Muscle of back (tissue), 3 donors: ENCODE measurements at regions not wholly inside any gene's neighbourhood (a gene's known extent, or its start where the extent isn't known, plus 50 kb on each side); places are given as distances from the start of the nearest gene placed in this dataset.
"Not testable (repeated sequence)": the region's sequence is repeated elsewhere in the genome, so short reads cannot be mapped to it uniquely, and the experiment has no call there.

ENCODE experiments used
- DNase-seq, 3 donors: peaks; one replicate each; pipeline versions ENCODE4 v3.0.0 to v3.0.0-alpha.2; 2013

DNA sequence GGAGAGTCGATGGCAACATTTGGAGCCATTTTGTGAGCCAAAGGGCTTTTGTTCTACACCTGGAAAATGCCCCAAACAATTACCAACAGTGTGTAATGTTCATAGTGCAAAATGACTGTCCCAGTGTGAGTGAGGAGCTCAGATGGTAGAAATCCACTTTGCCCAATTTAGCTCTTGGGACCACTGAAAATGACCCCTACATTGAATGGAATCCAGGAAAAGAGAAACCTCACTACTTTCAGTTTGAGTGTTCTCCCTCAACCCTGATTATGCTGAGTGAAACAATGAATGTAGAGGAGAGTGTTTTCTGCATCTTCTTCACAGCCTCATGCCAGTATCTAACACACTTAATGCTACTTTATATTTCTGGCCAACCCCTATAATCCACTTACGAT lies 84.9 kb upstream of the NRN1 start:
- DNase-seq = no peak

DNA sequence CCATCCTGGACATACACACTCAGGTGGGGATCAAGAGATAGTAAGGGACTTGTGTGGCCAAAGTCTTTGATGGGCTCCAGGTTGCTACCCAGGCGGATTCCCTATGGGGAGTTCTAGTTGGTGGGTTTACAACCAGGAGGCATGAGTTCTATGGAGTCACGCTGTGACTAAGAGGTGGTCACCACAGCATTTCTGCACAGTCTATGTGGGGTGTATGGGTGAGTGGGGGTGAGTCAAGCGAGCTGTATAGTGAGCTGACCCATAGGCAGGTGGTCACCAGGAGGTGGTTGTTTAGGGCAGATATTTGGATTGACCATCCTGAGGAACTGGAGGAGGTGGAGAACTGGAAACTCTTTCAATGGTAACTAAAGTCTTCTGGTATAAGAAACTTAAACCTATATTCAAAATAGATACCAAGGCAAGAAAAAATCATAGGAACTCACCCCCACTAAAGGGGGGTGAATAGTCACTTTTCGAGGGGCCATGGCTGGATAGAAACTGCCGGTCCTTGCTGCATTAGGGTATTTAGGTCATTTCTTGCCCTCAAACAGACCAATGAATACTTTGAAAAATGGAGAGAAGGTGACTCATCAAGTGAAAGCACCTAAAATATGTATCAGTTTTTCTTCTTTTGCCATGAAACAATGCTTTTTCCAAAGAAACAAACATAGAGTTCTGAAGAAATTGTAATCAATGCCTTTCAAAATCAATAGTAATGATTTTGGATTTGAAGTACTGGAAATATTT lies 84.3 kb upstream of the NRN1 start:
- no peak for DNase-seq

DNA sequence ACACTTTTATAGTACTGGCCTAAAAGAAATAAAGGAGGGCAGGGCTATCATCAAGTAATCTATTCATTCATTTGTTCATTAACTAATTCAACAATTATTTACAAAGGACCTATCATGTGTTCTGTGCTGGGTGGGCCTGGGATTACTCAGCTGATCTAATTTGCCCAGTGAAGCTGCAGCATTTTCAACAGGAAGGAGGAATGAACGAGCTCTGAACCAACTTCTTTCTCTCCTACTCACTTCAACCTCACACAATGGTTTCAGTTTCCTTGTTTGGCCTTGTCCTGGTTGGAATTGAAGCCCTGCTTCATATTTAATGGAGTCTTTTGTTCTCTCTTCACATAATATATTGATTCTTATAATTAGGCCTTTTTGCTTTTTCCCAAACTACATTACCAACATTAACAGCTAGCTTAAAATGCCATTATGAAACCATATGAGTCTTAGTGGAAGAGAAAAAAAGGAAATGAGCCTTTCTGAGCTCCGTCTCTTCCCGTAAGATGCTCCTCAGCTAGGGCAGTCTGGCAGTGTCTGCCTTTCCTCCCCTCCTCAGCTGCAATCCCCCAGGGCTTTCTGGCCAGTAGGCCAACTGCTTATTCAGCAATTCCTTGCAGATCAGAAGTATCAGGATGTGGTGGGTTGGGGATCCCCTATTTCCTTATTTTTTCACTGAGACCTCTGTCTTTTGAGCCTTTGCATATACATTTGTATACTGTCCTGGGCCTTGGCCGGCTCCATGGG lies 79.4 kb upstream of the NRN1 start:
- DNase-seq = peak in 1 of 3 donors; percentile 10

DNA sequence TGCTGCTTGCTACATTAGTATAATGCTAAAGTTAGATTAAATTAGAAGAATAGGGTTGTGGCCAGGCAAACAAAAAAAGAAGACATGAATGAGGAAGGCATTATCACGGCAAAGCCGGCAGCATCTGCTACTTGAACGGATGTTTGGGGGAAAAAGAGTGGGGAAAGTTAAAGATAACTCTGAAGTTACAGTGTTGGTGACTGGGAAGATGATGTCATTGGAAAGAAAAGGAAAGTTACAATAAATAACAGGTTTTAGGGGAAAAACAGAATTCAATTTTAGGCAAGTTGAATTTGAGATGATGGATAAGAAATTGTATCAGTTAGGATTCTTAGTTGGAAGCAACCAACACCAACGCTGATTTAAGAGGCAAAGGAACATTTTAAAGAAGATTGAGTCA lies 74.2 kb upstream of the NRN1 start:
- no peak for DNase-seq

DNA sequence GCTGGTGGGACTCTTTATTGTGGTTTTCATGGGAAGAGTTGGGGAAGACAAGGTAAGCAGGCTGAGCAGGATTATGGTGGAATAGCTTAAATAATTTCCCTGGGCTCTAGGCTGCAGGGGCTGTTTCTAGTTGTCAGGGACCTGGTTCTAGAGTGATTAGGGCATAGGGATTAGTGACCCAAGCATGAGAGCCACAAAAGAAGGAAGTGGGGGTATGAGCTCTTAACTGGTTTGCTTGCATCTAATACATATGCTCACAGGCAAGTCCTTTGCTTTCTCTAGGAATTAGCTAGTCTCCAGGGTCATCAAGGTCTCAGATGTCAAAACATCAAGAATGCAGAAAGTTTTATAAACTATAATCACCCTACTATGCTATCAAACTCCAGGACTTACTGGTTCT lies 67.5 kb upstream of the NRN1 start:
- no peak for DNase-seq

DNA sequence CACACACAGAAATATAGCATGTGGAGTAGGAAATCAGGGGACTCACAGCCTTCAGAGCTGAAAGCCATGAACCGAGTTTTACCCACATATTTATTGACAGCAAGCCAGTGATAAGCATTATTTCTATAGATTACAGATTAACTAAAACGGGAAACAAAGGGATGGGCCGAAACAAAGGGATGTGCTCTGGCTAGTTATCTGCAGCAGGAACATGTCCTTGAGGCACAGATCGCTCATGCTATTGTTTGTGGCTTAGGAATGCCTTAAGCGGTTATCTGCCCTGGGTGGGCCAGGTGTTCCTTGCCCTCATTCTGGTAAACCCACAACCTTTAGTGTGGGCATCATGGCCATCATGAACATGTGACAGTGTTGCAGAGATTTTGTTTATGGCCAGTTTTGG lies 61.4 kb upstream of the NRN1 start:
- not testable (repeated sequence) for DNase-seq

DNA sequence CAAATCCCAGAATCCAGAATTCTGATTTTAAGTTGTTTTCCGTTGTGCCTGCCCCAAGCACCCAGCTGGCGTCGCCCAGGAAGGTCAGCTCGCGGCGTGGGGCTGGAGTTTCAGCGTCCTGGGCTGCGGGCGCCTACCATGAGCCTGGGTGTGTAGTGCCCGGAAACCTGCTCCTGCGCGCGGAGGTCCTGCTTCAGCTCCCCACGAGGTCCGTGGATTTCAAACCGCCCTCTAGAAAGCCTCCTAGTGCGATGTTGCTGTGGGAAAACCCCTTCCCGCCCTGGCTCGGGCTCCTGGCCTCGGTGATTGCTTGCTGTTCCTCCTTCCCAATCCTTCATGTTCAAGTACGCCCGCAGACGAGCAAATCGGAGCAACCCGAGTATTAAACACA lies 51.3 kb upstream of the NRN1 start:
- DNase-seq = no peak

DNA sequence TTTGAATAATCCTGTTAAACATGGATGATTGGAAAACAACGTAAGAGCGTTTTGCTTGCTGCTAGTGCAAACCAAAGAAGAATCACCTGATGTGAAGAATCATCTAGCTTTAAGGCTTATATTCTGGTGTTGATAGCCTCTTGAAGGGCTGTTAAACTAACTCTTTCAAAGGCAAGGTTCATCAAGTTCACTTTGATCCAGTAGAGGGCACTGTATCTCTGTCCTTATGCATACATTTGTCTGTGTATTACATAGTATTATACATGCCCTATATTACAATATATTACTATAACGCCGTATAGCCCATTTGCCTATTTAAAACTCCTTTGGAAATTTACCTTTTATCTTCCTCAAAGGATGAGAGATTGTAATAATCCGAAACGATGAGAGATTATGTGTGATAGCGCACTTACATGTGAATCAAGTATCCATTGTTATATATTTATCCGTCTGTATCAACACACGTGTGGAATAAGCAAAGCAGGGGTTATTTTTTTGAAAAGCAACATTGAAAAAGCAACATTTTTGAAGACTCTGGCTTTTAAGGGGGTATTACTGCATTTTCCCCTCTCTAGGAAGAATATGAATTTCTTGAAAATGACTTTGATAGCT lies 50.8 kb upstream of the NRN1 start:
- peak; percentile 49 to 79 (median 58) for DNase-seq
